ENCODE measurements at regions not wholly inside any gene's neighbourhood (a gene's known extent, or its start where the extent isn't known, plus 50 kb on each side); places are given as distances from the start of the nearest gene placed in this dataset.

DNA sequence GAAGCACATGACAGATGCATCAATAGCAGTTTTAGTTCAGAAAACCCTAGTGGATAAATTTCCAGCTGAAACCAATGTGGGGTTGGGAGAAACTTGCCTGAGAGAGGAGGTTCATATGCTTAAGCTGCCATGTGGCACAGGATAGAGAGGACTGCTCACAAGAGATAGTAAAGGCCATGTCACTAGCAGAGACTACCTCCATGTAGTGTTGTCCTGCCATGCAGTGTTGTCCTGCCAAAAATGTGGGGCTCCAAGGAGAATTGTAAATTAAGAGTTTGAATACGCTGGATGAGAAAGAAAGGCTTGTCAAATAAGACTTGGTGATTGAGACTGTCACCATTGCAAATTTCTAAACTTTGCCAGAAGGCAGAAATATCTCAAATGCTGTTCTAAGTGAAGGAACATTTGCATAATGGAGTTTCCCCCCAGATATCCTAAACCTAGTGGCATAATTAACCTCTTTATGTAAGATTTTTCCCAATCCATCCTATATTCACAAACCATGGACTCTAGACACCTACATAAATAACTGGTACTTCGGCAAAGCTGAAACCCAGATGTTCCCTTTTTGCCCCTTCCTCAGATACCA lies 938.3 kb upstream of the ALCAM start:
- TF ChIP-seq, protein P1, sequence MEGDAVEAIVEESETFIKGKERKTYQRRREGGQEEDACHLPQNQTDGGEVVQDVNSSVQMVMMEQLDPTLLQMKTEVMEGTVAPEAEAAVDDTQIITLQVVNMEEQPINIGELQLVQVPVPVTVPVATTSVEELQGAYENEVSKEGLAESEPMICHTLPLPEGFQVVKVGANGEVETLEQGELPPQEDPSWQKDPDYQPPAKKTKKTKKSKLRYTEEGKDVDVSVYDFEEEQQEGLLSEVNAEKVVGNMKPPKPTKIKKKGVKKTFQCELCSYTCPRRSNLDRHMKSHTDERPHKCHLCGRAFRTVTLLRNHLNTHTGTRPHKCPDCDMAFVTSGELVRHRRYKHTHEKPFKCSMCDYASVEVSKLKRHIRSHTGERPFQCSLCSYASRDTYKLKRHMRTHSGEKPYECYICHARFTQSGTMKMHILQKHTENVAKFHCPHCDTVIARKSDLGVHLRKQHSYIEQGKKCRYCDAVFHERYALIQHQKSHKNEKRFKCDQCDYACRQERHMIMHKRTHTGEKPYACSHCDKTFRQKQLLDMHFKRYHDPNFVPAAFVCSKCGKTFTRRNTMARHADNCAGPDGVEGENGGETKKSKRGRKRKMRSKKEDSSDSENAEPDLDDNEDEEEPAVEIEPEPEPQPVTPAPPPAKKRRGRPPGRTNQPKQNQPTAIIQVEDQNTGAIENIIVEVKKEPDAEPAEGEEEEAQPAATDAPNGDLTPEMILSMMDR (IDR thresholded peaks at IDR 0.05): no peak
- TF ChIP-seq POLR2A (IDR thresholded peaks at IDR 0.05): no peak
